HepG2 (cell line): ENCODE measurements at regions not wholly inside any gene's neighbourhood (a gene's known extent, or its start where the extent isn't known, plus 50 kb on each side); places are given as distances from the start of the nearest gene placed in this dataset.

Experiments used
- FOXJ3 ChIP-seq: sonication (generic); formaldehyde crosslinking; IDR thresholded peaks from 2 replicates; pipeline ENCODE4 v1.4.0; 2020; ENCODE audit warnings: missing genetic modification reagents, mild to moderate bottlenecking, borderline replicate concordance
- KAT2B ChIP-seq: fragments of 150-350 bp; IDR thresholded peaks from 2 replicates; pipeline ENCODE4 v1.6.1; 2014; ENCODE audit warnings: low read depth, low read length, borderline replicate concordance
- MATR3 ChIP-seq: sonication (generic); formaldehyde crosslinking; IDR thresholded peaks from 2 replicates; pipeline ENCODE4 v1.4.0; 2020; ENCODE audit warnings: missing genetic modification reagents
- PHB2 ChIP-seq: fragments of 450-650 bp; IDR thresholded peaks from 2 replicates; pipeline ENCODE4 v1.6.1; 2018; ENCODE audit not compliant: partially characterized antibody
- PHF5A ChIP-seq: IDR thresholded peaks from one replicate; pipeline ENCODE4 v1.6.1; 2018; ENCODE audit warnings: low read depth, missing genetic modification reagents; ENCODE audit not compliant: unreplicated experiment
- RARA ChIP-seq: IDR thresholded peaks from 2 replicates; pipeline ENCODE4 v1.6.1; 2016; ENCODE audit warnings: missing genetic modification reagents, missing compliant biosample characterization
- SPEN ChIP-seq: sonication (generic); formaldehyde crosslinking; IDR thresholded peaks from 2 replicates; pipeline ENCODE4 v1.5.1; 2020; ENCODE audit warnings: low read depth, mild to moderate bottlenecking, missing genetic modification reagents
- TAF15 ChIP-seq: fragments of 200-400 bp; formaldehyde crosslinking; IDR thresholded peaks from one replicate; pipeline ENCODE4 v1.6.1; 2018; ENCODE audit warnings: mild to moderate bottlenecking, low read depth, low read length; ENCODE audit not compliant: poor library complexity, severe bottlenecking
- ZBTB21 ChIP-seq: sonication (generic); formaldehyde crosslinking; IDR thresholded peaks from 2 replicates; pipeline ENCODE4 v1.4.0; 2020; ENCODE audit warnings: missing genetic modification reagents
- ZBTB39 ChIP-seq: sonication (generic); formaldehyde crosslinking; IDR thresholded peaks from 2 replicates; pipeline ENCODE4 v1.5.0; 2020; ENCODE audit warnings: missing genetic modification reagents
- ZNF775 ChIP-seq: sonication (generic); formaldehyde crosslinking; IDR thresholded peaks from 2 replicates; pipeline ENCODE4 v1.4.0; 2020; ENCODE audit warnings: missing genetic modification reagents, mild to moderate bottlenecking, moderate library complexity, borderline replicate concordance
- TF ChIP-seq, protein P1 (sequence below): sonication (generic); formaldehyde crosslinking; IDR thresholded peaks from 2 replicates; pipeline ENCODE4 v1.8.0; 2022; ENCODE audit warnings: mild to moderate bottlenecking, missing genetic modification reagents, moderate library complexity
- TF ChIP-seq, protein P2 (sequence below): sonication (generic); formaldehyde crosslinking; IDR thresholded peaks from 2 replicates; pipeline ENCODE4 v1.4.0; 2020; ENCODE audit warnings: missing genetic modification reagents
- TF ChIP-seq, protein P3 (sequence below): IDR thresholded peaks from 2 replicates; pipeline ENCODE4 v1.6.1; 2016
- TF ChIP-seq, protein P4 (sequence below): sonication (generic); formaldehyde crosslinking; IDR thresholded peaks from 2 replicates; pipeline ENCODE4 v1.5.1; 2020; ENCODE audit warnings: mild to moderate bottlenecking, moderate library complexity, missing genetic modification reagents
- TF ChIP-seq, protein P5 (sequence below): sonication (generic); formaldehyde crosslinking; IDR thresholded peaks from 2 replicates; pipeline ENCODE4 v1.4.0; 2020; ENCODE audit warnings: mild to moderate bottlenecking, missing genetic modification reagents
- TF ChIP-seq, protein P6 (sequence below): sonication (generic); formaldehyde crosslinking; IDR thresholded peaks from 2 replicates; pipeline ENCODE4 v1.4.0; 2020; ENCODE audit warnings: missing genetic modification reagents, borderline replicate concordance

GRCh38 chr14:54135804-54136280, 179.2 kb upstream of the BMP4 start (continued):
- no peak for TF ChIP-seq ZBTB39 (CRISPR knock-in tag)
- peak; percentile 48 for TF ChIP-seq PHF5A (CRISPR knock-in tag)
- no peak for TF ChIP-seq ZNF775 (CRISPR knock-in tag)
- TF ChIP-seq ZBTB21 (CRISPR knock-in tag), result no peak
- TF ChIP-seq FOXJ3 (CRISPR knock-in tag), result peak; percentile 42; the same call in 1 of the 2 replicates
- TF ChIP-seq, protein P1, sequence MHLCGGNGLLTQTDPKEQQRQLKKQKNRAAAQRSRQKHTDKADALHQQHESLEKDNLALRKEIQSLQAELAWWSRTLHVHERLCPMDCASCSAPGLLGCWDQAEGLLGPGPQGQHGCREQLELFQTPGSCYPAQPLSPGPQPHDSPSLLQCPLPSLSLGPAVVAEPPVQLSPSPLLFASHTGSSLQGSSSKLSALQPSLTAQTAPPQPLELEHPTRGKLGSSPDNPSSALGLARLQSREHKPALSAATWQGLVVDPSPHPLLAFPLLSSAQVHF (CRISPR knock-in tag), result no peak
- TF ChIP-seq, protein P2, sequence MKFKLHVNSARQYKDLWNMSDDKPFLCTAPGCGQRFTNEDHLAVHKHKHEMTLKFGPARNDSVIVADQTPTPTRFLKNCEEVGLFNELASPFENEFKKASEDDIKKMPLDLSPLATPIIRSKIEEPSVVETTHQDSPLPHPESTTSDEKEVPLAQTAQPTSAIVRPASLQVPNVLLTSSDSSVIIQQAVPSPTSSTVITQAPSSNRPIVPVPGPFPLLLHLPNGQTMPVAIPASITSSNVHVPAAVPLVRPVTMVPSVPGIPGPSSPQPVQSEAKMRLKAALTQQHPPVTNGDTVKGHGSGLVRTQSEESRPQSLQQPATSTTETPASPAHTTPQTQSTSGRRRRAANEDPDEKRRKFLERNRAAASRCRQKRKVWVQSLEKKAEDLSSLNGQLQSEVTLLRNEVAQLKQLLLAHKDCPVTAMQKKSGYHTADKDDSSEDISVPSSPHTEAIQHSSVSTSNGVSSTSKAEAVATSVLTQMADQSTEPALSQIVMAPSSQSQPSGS, result peak; percentile 68; the same call in 1 of the 2 replicates
- no peak for TF ChIP-seq SPEN (CRISPR knock-in tag)
- TF ChIP-seq KAT2B, result no peak
- no peak for TF ChIP-seq PHB2
- TF ChIP-seq TAF15, result no peak
- TF ChIP-seq MATR3 (CRISPR knock-in tag), result no peak
- peak; percentile 96 for TF ChIP-seq RARA (CRISPR knock-in tag)
- TF ChIP-seq, protein P3, sequence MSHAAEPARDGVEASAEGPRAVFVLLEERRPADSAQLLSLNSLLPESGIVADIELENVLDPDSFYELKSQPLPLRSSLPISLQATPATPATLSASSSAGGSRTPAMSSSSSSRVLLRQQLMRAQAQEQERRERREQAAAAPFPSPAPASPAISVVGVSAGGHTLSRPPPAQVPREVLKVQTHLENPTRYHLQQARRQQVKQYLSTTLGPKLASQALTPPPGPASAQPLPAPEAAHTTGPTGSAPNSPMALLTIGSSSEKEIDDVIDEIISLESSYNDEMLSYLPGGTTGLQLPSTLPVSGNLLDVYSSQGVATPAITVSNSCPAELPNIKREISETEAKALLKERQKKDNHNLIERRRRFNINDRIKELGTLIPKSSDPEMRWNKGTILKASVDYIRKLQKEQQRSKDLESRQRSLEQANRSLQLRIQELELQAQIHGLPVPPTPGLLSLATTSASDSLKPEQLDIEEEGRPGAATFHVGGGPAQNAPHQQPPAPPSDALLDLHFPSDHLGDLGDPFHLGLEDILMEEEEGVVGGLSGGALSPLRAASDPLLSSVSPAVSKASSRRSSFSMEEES, result 0 out of 2 replicates have a peak, but pooled peaks have one; percentile 50
- TF ChIP-seq, protein P4, sequence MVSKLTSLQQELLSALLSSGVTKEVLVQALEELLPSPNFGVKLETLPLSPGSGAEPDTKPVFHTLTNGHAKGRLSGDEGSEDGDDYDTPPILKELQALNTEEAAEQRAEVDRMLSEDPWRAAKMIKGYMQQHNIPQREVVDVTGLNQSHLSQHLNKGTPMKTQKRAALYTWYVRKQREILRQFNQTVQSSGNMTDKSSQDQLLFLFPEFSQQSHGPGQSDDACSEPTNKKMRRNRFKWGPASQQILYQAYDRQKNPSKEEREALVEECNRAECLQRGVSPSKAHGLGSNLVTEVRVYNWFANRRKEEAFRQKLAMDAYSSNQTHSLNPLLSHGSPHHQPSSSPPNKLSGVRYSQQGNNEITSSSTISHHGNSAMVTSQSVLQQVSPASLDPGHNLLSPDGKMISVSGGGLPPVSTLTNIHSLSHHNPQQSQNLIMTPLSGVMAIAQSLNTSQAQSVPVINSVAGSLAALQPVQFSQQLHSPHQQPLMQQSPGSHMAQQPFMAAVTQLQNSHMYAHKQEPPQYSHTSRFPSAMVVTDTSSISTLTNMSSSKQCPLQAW (CRISPR knock-in tag), result no peak
- TF ChIP-seq, protein P5, sequence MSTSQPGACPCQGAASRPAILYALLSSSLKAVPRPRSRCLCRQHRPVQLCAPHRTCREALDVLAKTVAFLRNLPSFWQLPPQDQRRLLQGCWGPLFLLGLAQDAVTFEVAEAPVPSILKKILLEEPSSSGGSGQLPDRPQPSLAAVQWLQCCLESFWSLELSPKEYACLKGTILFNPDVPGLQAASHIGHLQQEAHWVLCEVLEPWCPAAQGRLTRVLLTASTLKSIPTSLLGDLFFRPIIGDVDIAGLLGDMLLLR (CRISPR knock-in tag), result no peak
- TF ChIP-seq, protein P6, sequence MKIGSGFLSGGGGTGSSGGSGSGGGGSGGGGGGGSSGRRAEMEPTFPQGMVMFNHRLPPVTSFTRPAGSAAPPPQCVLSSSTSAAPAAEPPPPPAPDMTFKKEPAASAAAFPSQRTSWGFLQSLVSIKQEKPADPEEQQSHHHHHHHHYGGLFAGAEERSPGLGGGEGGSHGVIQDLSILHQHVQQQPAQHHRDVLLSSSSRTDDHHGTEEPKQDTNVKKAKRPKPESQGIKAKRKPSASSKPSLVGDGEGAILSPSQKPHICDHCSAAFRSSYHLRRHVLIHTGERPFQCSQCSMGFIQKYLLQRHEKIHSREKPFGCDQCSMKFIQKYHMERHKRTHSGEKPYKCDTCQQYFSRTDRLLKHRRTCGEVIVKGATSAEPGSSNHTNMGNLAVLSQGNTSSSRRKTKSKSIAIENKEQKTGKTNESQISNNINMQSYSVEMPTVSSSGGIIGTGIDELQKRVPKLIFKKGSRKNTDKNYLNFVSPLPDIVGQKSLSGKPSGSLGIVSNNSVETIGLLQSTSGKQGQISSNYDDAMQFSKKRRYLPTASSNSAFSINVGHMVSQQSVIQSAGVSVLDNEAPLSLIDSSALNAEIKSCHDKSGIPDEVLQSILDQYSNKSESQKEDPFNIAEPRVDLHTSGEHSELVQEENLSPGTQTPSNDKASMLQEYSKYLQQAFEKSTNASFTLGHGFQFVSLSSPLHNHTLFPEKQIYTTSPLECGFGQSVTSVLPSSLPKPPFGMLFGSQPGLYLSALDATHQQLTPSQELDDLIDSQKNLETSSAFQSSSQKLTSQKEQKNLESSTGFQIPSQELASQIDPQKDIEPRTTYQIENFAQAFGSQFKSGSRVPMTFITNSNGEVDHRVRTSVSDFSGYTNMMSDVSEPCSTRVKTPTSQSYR (CRISPR knock-in tag), result peak; percentile 38; the same call in 1 of the 2 replicates
